Eye (tissue), 1 donor: ENCODE measurements at regions not wholly inside any gene's neighbourhood (a gene's known extent, or its start where the extent isn't known, plus 50 kb on each side); places are given as distances from the start of the nearest gene placed in this dataset.
A peak's percentile ranks its signal among the peaks of the same experiment; 100 is the strongest.

ENCODE experiments used
- DNase-seq: peaks from one replicate; pipeline ENCODE4 v3.0.0-alpha.2; 2015

DNA sequence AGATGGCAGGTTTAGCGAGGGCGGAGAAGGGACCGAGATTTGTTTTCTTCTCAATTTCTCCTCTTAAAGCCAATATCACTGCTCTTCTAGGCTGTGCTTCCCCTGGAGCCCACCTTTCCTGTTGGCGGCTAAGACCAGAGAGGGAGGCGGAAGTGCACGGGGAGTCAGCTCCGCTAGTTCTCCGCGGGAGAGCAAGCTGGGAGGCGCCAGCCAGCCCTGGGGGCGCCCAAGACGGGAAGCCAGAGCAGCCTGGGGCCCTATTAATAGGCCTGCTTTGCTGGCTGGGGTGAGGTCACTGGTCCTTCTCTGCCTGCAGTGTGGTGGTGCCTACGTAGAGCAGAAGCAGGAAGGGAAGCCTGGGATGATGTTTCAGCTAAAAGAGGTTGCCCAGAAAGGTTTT, 61.6 kb downstream of the LSM5 start:
- DNase-seq: peak; percentile 5

DNA sequence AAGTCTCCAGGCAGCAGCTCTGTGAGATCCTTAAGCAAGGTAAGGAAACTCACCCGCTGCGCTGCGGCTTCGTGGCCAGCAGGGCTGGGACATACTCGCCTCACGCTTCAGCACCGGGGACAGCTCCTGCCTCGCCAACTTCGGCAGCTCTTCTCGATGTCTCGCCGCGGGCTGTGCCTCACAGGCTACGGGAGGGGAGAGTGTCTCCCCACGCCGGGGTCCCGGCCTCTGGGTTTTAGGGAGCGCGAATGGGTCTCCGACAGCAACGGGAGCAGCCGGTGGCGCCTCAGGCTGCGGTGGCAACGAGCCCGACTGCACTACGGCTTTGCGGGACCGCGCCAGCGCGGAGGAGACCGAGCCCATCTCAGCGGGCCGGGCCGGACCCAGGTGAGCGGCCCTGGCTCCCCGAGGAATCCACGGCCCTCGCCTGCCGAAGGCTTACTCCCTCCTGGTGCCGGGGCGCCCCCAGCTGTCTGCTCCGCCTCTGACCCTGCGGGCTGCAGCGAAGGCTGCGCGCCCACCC, 62.4 kb downstream of the LSM5 start:
- peak; percentile 92 for DNase-seq

DNA sequence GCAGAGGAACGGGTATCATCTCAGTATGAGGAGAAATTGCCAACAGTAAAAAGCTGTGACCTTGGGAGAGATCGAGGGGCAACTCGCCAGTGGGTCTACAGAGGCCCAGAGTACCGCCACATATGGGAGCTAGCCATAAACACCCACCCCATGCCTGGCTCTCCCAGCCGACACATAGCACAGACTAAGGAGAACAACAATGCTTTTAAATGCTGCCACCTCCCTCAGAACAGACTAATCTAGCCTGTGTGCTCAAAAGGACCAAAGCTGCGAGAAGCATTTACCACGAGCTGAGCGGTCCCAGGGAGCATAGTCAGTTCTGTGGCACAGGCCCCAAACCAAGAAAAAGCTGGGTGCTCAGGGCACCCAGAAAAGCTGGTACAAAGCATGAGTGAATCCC, 73.3 kb downstream of the LSM5 start:
- no peak for DNase-seq

DNA sequence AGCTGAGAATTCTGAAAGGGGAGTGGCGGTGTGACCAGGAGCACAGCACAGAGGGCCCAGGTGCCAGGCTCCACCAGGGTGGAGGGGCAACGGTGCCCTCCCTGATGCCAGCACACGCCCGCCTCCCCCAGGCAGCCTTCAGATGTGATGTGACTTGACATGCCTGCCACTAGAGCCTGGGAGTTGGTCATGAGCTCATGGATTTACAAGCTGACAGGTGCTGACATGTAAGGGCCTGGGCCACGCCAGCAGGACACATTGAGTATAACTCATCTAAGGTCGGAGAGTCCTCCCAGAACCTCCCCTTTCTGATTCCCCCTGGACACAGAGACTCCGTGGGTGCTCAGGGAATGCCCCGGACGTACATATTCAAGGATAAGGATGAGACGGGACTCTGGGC, 74.2 kb downstream of the LSM5 start:
- peak; percentile 2 for DNase-seq

DNA sequence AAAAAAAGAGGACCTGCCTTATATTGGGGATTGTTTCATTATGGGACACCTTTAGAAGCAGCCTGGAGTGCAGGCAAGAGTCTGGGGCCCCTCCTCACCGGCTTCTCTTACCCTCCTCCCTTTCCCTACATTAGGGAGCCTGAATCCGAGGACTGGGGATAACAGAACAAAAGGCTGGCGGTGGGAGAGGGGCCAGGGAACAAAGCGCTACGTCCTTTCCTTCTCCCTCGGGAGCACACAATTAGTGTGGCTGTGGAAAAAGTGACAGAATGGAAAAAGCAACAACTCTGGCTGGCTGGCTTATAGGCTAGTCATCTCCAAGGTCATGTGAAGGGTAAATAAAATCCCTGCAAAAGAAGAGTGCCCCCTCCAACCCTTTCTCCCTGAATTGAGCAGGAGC, 74.7 kb downstream of the LSM5 start:
- DNase-seq: peak; percentile 5

DNA sequence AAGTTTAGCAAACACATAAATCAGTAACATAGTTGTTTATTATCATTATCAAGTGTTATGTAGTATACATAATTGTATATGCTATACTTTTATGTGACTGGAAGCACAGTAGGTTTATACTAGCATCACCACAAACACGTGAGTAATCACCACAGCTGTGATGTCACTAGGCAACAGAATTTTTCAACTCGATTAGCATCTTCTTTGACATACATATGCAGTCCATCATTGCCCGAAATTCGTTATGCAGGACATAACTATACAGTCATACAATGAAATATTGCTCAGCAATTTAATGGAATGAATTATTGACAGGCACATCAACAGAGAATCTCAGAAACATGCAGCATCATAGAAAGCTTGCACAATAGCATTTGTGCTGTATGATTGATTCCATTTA, 77.7 kb downstream of the LSM5 start:
- no peak for DNase-seq

DNA sequence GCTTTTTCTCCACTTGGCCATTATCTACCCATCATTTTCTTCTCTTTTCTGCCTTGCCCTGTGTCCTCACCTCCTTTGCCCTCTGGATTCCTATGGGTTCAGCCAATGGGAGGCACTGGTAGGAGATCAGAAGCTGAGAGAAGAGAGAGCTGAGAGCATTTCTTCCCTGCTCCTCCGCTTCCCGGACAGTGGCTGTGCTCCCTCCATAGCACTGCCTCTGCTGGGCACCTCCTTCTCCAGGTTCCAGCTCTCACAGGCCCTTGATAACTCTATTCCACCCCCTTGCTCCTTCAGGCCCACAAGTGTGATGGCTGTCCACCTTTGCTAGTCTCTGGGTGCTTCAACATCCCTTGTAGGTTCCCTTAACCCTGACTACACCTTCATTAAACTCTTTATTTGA, 79.6 kb downstream of the LSM5 start:
- DNase-seq: no peak

DNA sequence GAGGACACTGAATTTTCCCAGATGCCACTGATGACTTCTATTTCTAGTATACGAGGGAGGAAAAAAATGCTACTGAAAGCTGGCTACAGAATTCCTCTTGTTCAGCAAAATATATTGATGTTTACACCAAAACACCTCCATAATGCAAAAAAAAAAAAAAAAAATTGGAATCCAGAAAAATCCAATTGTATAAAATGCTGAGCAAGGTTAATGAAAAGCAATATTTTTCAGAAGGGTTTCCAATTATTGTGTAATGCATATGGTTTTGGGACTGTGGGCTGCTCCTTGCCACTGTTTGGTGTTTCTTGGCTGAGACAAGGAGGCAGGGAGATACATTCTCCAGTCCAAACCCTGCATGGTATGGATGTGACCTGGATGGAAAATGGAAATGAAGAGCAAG, 83.8 kb downstream of the LSM5 start:
- DNase-seq: no peak

DNA sequence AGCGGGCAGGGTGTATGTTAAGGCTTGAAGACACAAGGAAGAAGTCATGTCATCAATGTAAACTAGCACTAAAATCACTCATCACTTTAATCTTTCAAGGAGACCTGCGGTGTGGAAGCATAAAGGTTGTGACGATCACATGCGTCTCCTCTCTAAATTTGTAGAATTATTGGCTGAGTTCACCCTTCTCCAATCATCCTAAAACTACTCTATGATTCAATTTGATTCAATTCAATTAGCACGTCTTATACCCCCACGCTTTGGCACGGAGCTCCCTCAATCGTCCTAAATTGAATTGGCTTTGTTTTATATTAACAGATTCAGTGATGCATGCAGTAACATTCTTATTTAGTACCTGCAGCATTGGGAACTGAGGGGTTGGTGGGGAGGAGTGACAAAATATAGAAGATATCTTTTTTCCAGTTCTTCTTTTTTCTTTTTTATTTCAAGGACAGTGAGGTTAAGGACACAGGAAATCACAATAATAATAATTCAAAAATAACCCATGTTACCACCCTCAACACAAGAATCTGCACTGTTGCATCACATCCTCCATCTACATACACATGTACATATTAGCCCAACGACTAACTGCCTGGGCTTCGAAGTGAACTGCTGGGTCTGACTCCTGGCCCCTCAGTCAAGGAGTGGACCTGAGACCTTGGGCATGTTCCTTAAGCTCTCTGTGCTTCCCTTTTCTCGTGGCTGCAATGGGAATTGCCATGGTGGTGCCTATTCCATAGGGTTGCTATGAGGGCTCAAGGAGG, 86.5 kb downstream of the LSM5 start:
- no peak for DNase-seq

DNA sequence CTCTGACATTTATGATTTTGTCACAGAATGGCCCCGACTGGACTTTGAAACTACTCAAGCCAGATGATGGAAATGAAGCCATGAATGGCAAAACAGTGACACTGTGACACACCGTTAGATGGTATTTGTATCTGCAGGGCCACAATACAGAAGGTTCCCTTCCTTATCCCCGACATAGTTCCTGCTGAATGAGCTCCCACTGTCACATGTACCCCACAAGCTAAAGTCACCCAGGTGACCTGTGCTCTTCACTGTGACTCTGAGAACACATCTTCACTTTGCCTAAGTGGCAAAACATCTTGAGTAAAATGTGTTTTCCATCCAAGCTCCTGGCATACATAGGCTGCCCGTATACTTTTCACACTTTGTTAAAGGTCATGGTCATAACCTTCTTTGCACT, 89.5 kb downstream of the LSM5 start:
- no peak for DNase-seq

DNA sequence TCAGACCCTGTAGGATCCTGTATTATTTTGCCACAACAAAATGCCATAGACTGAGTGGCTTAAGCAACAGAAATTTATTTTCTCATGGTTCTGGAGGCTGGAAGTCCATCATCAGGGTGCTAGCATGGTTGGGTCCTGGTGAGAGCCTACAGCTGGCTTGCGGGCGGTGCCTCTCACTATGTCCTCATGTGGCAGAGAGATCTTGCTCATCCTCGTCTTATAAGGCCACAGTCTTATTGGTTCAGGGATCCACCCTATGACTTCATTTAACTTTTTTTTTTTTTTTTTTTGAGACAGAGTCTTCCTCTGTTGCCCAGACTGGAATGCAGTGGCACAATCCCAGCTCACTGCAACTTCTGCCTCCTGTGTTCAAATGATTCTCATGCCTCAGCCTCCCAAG, 90.9 kb downstream of the LSM5 start:
- no peak for DNase-seq

DNA sequence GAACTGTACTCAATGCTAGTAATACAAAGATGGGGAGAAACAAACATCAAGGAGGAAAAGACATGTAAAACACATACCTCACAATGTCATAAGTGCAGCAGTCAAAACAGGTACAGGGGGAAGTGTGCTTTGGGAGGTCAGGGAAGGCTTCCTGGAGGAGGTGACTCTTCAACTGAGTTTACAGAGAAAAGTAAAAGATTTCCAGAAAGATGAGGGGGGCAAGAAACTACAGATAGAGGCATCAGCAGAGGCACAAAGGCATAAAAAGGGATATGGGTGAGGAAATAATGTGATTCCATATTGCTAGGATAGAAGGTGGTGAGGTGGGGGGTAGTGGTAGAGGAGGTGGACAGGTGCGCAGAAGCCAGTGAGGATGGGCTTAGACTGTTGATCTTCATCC, 95.0 kb downstream of the LSM5 start:
- no peak for DNase-seq

DNA sequence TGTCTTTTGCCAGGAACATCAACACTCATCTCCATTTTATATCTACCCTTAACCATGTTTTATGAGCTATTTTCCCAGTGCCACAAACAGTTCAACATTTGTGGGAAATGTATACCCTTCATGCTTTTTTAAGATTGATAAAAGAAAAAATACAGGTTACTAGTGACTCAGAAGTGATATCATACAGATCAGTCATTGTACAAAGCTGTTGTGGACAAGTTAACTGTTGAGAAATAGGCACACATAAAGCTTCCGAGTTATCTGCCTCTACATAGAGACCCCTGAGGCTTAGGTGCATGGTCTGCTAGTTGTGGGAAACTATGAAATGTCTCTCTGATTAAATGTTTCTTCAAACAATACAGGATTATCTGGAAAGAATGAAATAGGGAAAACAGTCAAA, 96.3 kb downstream of the LSM5 start:
- DNase-seq: no peak

DNA sequence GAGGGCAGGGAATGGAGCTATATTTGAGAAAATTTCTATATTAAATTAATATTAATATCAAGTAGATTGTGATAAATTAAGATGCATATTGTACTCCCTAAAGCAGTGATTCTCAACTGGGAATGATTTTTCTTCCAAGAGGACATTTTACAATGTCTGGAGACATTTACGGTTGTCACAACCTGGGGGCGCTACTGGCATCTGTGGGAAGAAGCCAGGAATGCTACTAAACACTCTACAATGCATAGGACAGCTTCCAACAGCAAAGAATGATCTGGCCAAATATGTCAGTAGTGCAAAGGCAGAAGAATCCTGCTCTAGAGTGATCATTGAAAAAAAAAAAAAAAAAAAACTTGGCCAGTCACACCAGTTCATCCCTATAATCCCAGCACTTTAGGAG, 100.0 kb downstream of the LSM5 start:
- no peak for DNase-seq

DNA sequence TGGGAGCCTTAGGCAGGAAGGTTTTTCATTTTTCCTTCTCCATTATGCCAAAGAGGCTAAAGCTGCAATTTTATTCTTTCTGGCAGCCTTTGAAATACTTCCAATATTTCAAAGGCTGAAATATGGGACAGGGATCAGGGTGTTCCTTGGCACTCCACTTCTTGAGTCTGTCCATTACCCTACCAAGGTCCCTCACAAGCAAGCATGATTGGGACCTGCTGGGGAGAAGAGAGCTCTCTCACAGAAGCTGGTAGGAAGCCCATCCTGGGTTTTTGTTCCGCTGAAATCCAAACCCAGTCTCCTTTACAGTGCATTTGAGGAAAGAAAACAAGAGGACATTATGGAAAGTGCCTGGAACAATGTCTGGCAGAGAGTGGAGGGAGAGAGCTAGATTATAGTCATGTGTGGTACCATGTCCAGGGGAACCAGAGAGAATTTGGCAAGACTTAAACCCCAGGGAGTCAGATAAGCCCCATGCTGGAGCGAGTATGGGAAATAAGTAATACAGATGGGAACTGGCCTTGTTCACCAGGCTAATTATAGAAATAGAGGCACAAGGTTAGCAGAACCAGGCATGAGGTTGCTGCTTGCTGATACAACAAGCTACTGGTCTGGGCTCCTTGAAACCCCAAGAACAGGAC, 104.7 kb downstream of the LSM5 start:
- DNase-seq: no peak

DNA sequence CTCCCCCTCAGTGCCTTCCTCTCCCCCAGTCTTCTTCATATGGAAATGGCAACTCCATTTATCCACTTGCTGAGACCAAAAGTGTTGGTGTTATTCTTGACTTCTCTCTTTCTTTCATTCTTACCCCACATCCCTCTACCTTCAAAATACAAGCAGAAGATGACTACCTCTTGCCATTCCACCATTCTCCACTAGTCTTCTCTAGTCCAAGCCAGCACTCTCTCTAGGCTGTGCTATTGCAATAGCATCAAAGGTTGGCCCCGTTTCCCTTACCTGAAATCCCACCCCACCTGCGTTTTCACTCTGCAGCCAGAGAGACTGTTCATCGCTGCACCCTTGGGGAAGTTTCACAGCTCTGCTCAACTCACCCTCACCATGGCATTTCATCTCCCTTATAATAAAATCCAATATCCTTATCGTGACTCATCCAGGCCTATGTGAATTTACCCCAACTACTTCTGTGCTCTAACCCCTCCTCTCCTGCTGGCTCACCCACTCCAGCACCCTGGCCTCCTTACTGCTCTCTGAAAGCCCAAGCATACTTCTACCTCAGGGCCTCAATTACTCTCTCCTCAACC, 109.1 kb downstream of the LSM5 start:
- DNase-seq: no peak

DNA sequence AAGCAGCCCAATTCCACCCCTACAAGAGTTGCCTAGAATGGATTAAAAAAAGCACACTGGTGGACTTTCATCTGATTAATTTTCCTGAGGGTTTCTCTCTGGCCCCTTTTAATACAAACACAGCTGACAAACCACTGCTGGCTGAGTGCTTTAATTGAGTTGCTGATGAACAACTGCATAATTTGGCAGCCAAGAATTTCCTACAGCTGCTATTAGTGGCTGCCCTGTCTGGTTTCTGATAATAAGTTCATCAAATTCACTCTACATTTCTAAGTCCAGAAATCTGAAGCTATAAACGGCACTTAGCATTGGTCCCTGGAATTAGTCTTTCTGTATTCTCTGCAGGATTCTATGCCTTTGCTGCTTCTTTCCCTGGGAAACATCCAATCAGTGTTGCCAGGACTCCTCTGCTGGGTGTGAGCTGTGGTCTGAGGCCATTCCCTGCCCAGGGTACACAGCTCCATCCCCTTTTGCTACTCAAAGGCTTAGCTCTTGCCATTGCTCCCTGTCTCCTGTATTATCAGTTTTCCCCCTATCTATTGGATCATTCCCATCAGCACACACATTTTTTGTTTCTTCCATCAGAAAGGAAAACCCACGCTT, 110.6 kb downstream of the LSM5 start:
- no peak for DNase-seq

DNA sequence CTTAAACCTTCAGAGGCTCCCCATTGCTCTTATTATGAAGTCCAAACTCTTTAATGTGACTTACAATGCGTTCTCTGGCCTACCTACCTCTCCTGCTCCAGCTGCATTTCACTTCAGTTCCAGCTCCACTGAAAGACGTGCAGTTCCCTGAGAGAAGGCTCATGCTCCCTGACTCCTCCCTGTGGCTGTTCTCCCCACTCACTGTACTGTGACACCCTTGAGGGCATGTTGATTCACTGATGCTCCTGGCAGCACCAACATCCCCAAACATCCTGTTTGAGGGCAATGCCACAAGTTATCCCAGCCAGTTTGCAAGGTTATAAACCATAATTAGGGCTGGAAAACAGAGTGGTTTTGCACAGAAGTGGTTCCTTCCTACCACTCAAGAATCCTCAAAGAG, 111.2 kb downstream of the LSM5 start:
- DNase-seq: no peak

DNA sequence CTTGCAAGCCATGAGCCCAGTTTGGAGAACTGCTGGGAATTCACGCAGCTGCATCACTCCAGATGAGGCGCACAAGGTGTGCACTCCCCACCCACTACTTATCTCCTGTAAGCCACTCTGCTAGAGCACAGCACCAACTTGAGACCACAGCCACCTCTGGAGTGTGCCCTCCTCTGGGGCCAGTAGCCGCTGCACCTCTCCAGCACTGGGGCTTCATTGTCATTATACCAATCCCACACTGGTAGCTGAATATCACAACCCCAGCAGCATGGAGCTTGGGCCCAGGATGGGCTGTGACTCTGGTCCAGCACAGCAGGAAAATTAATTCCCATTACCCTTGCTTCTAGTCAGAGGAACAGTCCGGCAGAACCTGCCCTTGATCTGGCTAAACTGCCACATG, 125.6 kb downstream of the LSM5 start:
- no peak for DNase-seq

DNA sequence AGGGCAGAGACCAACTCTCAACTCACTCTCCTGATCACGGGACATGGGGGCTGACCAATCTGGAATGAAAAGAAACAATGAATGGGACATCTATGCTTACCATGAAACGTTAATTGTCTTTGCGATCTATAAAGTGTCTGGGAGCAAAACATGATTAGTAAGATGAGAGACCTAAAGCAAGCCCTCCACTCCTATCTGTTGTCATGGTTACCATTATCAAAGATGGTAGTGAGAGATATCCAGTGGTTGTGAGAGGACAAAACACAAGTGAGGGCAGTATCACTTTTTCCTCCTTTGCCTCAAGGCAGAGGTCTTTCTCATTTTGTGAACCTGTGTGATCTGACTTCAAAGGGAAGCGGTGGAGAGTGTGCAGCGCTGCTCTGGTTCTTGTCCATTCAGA, 130.1 kb downstream of the LSM5 start:
- no peak for DNase-seq

DNA sequence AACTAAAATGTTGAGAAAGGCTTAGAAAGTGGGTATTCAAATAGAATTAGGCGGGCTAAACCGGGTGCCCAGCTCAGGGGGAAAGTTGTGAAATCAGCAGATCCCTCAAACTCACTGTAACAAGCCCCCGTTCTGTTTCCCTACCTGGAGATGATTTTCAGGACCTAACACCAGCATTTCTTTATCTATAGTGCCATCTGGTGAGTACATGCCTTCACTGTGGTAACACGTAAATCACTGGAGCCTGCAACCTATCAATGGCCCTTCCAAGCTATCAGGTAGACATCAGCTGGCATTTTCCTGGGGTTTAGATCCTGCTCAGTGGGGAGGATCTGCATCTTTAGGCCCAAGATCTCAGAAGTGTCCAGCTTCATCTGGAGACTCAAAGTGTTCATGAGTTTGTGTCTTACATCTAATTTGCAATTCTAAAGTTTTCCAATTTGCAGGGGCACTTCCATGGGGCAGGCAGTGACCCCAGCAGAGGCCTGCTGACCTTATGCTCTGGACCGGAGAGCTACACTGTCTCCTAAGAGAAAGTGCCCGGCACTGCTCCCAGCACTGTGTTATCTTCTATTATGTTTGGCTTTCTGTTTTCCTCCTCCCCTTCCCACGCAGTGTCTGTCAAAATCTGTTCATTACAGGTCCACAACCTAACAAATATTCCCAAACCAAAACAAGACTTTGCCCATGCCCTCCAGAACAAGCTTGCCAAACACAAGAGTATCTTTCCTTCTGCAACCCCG, 132.5 kb downstream of the LSM5 start:
- DNase-seq: peak; percentile 57

DNA sequence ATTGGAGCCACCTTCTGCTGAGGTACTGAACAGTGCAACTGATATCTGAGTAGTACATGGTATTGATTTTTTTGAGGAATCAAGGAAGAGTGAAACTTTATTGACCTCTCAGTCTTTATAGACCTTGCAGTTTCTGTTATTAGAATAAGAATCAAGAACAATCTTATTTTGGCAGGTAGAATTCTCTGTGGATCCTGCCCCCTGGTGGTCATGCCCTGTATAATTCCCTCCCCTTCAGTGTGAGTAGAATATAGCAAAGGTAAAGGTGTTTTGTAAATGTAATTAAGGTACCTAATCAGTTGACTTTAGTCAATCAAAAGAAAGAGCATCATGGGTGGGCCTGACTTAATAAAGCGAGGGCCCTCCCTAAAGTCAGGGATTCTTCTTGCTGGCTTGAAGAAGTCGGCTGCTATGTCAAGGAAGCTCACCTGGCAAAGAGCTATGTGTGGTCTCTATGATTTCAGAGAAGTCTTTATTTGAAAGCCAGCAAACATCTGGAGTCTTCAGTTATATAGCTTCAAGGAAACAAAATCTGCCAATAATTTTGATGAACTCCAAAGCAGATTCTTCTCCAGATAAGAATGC, 142.8 kb downstream of the LSM5 start:
- peak; percentile 37 for DNase-seq

DNA sequence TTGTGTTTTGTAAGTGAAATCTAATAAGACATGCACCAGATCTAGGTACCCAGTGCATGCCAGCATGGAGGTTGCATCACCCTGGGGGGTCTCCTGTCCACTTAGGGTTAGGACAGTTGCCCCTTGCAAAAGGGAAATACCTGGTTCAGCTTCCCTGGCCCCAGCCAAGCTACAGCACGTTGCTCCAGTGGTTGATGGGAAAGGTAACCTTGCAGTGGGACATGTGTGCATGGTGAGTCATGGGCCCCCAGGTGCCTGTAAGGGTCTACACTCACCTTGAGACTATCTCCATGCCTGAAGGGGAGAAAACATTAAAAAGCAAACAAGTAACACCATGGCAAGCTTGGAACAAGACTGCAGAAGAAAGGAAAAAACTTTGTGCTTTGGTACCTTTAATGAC, 143.9 kb downstream of the LSM5 start:
- DNase-seq: no peak
